Activated CD4-positive, CD25-positive, alpha-beta regulatory T cell treated with anti-CD3 and anti-CD28 coated beads, Interleukin-2, amount 50 U/mL, for 16 hours (primary cell): ENCODE measurements at regions not wholly inside any gene's neighbourhood (a gene's known extent, or its start where the extent isn't known, plus 50 kb on each side); places are given as distances from the start of the nearest gene placed in this dataset.
"Not testable (repeated sequence)": the region's sequence is repeated elsewhere in the genome, so short reads cannot be mapped to it uniquely, and the experiment has no call there.

Source experiments
- DNase-seq: peaks from one replicate; pipeline ENCODE4 v3.0.0-alpha.2; 2020; ENCODE audit warnings: low read depth, low spot score

DNA sequence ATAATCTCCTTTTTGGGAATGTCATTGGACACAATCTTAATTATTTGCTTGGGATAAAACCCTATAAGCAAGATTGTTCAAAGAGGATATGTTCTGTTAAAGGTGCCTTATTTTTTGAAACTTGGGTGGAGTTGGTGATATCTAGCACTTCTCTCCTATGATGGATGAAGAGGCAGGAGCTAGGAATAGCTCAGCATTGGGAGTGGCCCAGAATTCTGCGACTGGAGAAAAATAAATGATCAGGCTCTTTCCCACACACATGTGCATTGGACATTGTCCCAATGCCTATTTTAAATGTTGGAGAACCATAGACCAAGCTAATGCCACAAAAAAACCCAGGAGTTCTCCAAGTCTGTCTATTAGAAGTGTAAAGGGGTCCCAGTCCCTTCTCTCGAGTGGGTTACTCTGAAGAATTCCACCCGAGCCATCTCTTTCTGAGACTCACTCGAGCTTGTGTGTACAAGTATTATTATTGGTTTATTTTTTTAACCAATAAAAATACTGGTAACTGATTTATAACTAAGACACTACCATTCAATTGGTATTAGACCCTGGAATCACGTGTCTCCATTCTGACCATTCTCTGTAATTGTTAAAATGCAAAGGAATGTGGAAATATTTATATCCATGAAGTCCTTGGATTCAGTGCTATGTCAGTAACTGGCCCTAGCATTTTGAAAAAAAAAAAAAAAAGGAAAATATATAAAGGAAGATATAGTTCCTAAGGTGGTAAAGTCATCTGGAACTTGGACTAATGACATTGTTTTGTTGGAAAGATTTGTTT, 437.5 kb upstream of the TMEM132C start:
- no peak for DNase-seq

GRCh38 chr12:127830065-127830460, 436.9 kb upstream of the TMEM132C start:
- DNase-seq: no peak

GRCh38 chr12:127830730-127831129, 436.2 kb upstream of the TMEM132C start:
- no peak for DNase-seq

- DNase-seq: no peak
These were observed 434.8 kb upstream of the TMEM132C start for GRCh38 chr12:127832172-127832571.

DNA sequence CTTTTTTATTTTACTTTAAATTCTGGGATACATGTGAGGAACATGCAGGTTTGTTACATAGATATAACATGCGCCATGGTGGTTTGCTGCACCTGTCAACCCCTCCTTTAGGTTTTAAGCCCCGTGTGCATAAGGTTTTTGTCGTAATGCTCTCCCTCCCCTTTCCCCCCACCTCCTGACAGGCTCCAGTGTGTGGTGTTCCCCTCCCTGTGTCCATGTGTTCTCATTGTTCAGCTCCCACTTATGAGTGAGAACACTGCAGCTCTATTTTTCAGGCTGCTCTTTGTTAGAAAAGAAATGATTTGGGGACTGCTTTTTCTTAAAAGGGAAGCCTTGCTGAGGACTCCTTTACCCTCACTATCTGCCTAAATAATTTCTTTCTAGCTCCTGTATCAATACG, 430.2 kb upstream of the TMEM132C start:
- DNase-seq: not testable (repeated sequence)

DNA sequence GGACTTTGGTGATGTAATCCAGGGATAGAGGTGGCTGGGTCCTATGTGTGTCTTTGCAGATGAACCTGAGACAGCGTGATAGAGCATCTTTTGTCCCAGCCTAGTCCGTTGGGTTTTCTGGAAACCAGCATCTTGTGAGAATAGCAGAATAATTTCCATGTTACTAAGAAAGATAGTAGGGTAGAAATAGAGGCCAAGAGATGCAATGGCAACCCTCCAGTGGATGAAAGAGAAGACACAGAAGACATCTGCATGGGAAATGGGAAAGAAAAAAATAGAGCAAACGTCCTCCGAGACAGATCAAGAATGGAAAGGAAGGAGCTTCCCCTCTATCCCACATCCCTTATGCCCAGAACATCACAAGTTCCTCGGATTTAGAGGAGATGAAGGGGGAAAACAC, 409.3 kb upstream of the TMEM132C start:
- no peak for DNase-seq

DNA sequence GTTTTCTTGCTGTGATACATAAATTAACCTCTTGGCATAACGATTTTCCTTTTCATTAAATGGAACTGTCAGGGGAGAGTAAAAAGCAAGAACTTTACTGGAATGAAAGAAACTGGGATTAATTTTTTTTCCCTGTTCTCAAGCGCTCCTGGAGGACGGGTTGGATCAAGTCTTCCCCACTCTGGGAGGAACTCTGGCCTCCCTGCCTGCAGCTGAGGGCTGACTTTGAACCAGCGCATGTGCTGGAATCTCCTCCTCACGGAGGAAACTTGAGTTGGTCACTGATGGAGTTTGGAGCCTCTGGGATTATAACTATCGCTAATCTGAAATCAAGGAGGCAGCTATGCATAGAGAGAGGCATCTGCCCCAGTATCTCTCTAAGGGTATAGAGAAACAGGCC, 406.4 kb upstream of the TMEM132C start:
- DNase-seq: no peak

GRCh38 chr12:127861406-127861805, 405.6 kb upstream of the TMEM132C start:
- no peak for DNase-seq

- DNase-seq: no peak
These were observed 393.7 kb upstream of the TMEM132C start for GRCh38 chr12:127873306-127873705.

DNA sequence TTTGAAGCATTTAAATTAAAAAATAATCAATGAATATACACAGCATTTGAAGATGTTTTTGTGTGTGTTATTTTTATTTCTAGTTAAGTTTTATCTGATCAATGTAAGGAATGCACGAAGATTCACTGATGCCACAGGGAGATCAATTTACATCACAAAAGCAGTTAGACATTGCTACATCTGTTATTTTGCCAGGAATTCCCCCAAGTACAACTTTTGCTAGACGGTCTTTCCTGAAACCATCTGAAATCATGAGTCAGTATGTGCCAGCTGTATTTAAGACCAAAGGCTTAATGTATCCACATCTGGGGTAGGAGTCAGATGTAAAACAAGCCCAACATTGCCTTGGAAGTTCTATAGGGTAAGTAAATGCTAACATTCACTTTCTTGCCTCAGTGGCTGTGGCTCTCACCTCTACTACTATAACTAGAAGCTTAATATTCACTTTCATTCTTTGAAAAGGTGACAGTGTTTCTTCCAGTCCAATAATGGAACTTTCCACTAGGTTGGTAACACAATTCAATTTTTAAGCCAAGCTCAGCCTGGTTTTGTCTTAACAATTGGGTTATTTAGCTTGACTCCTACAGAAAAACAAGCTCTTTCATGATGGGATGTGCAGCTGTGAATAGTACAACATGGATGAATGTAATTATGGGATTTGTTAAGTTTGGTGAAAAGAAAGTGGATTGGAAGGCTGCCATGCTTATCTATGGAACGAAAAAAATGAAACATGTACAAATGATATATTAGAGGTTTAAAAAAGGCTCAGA, 385.4 kb upstream of the TMEM132C start:
- DNase-seq: no peak

DNA sequence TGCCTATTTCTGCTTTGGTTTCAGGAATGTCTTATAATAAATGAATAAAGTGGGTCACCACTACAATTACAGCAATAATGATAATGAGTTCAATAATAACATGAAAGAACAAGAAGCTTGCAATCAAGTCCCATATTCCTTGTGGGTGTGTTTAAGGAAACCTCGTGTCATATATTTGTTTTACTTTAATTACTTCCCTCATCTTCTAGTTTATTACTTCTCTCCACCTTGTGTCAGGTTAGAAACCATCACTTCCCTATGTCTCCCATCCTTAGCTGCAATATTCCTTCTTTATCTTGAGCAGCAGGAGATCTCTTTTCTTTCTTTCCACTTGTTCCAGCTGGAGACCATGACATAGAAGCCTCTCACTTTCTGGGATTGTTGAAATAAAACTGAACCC, 384.0 kb upstream of the TMEM132C start:
- DNase-seq: no peak

DNA sequence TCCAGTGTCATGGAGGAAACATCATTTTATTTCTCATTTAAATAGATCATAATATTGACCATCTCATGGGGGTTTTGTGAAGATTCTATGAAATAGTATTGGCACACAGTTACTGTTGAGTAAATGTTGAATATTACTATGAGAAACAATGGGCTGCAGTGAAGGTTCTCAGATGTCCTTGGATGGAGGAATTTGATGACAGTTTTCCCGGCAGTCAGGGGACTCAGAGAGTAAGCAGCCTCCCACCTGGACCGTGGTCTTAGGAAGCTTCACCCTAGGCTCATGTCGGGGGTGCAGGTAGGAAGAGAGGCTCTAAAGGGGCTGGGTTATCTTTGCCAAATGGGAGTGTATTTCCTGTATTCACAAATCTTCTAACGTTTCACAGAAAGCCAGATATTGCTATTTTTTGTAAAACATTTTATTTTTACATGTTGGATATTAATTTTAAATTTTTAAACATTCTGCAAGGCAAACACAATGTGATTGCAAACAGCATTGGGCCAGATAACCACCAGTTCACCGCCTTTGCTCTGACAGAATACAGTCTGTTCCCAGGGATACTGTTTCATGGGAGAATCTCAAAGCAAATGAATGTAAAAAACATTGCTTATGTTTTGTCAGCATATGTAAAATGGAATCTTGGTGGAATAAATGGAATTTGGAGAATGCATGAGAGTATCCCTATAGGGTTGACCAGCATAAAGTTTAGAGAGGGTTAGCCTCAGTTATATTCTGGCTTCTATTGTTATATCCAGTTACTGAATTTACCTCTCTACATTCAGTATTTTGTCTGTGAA, 380.8 kb upstream of the TMEM132C start:
- DNase-seq: no peak

DNA sequence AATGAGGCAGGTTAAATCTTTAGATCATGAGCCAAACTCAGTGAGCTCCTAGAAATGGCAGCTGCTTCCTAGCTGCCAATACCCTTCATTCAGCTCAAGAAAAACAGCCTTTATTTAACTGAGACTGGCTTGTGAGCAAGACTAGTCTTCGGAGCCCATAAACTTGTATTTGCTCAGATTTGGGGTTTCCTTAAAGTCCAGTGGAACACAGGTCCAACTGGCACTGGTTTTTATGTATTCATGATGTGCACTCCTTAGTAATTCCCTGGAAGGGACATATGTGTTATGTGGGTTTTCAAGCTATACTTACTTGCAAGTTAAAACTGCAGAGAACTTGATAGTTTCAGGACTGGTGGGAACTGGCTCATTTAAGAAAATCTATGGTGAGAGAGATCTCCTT, 380.1 kb upstream of the TMEM132C start:
- no peak for DNase-seq

DNA sequence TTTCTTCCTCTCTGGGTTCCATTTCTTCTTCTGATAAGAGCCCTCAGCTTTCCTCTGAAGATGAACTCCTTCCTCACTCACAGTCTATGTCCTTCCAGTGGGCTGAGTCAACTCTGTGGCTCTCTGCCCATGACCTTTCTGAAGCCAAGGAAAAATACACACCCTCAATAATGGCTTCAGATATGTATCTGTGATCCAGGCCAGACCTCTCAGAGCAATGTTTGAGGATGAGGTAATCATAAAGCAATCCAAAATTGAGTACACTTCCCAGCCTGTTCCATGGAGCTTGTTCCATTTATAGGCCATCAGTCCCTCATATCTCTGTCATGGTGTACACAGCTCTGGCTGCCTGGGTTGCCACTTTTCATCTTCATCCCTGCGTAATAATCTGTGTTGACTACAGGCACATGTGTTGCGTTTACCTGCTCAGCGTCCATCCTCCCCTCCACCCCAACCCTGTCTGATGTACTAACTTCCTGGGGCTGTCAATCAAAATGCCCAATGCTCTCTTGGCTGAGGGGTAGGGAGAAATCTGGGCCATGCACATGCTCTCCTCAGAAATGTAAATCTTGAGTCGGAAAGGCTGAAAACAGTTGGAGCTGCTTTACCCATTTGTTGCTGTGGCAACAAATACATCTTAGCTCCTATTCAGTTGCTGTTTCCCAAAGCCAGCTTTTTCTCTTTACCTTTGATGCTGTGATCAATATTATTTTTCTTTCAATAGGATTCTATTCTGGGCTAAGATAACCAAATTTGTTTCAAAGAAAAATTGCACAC, 377.8 kb upstream of the TMEM132C start:
- no peak for DNase-seq

DNA sequence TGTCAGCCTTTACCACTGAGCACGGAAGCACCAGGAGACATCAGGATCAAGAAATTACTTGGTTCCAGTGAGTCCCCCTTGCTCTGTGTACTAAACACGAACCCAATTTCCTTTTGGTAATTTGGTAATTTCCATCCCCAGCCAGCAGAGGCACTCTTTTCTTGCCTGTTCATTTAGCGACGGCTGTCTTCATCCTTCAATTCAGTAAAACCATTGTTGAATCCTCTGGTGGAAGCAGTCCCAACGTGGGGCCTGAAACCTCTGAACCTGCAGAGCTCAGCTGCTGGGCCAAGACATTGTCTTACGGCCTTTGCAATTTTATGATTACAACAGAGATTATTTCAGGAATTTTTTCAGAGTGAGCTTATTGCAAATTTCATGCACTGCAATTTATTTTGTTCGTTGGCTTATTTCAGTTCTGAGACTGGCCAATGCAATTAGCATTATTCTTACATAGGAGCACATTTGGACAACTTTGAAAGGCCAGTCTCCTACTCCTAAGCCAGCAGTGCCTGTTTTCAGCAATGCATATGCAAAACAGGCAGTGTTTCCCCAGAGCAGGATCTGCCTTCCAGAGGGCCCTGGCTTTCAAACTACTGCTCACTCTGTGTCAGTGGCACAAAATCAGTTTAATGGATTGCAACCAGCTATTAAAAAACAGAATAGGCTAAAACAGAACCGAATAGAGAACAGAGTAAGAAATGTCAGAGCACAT, 372.9 kb upstream of the TMEM132C start:
- DNase-seq: no peak

GRCh38 chr12:127896661-127897060, 370.3 kb upstream of the TMEM132C start:
- no peak for DNase-seq

- no peak for DNase-seq
These were observed 368.4 kb upstream of the TMEM132C start for GRCh38 chr12:127898616-127899015.

- no peak for DNase-seq
These were observed 367.0 kb upstream of the TMEM132C start for GRCh38 chr12:127899971-127900370.

GRCh38 chr12:127900386-127900785, 366.6 kb upstream of the TMEM132C start:
- no peak for DNase-seq

DNA sequence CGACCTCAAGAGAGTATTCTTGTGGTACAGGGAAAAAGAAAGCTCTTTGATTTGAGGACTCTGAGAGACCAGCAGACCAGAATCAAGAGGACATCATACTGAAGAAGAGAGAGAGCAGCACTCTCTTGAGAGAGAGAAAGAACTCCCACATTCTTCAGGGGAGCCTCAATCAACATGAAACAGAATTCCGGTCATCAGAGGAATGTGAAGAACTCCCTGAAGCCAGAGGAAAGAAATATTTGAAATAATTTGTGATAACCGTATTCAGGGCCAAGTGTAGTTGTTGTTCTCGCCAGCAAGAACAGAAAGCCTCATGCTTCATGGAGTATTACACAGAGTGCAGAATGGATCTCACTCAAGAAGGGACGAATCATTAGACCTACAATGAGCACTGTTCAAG, 363.8 kb upstream of the TMEM132C start:
- no peak for DNase-seq

GRCh38 chr12:127909041-127909440, 357.9 kb upstream of the TMEM132C start:
- no peak for DNase-seq
